HCT116 (cell line): ENCODE measurements at regions not wholly inside any gene's neighbourhood (a gene's known extent, or its start where the extent isn't known, plus 50 kb on each side); places are given as distances from the start of the nearest gene placed in this dataset.

Experiments used
- ATAC-seq: fragments of 200-7000 bp; cut with Tn5 transposase; 2 replicates; pipeline ENCODE4 v1.9.1; 2020; ENCODE audit warnings: mild to moderate bottlenecking, moderate library complexity
- BruUV-seq: library from RNA; stranded (reverse); fragments of 400-500 nt; replicated peaks from 2 replicates; lab custom pipeline; 2021; lab: Mats Ljungman, UMichigan
- CTCF ChIA-PET: fragments of 300-600 bp; sonication (Branson Sonifier 250); formaldehyde crosslinking; loops from one replicate; lab custom pipeline; 2021; ENCODE audit warnings: antibody characterized with exemption; lab: Charles Lee
- POLR2A ChIA-PET: fragments of 300-600, 350-600 bp; sonication (Branson Sonifier 250); formaldehyde crosslinking; loops from one replicate; lab custom pipeline; 2021; ENCODE audit warnings: antibody characterized with exemption; lab: Charles Lee
- RAD21 ChIA-PET, 2 experiments: fragments of 300-600 bp; sonication (Branson Sonifier 250); formaldehyde crosslinking; loops; one replicate each; lab custom pipeline; 2023; ENCODE audit warnings: low total read pairs in 2 of 2; ENCODE audit not compliant: uncharacterized antibody in 2 of 2, unreplicated experiment in 2 of 2, low non-redundant PET in 1 of 2; lab: Charles Lee
- DNase-seq: peaks from one replicate; pipeline ENCODE4 v3.0.0-alpha.2; 2010; ENCODE audit warnings: low read depth, low spot score
- H2AFZ ChIP-seq: fragments of 200-600 bp; shearing (Covaris generic), sonication (generic); 2 replicates; pipeline ENCODE4 v1.6.1; 2017; ENCODE audit warnings: low read depth, mixed run types, mixed read lengths, antibody characterized with exemption, low read length; ENCODE audit not compliant: poor library complexity, severe bottlenecking
- H3K27ac ChIP-seq: 2 replicates; pipeline ENCODE4 v1.5.1; 2012; ENCODE audit warnings: low read depth, low read length
- H3K27me3 ChIP-seq: fragments of 200-600 bp; sonication (generic); 2 replicates; pipeline ENCODE4 v1.6.1; 2016; ENCODE audit warnings: mixed run types, low read length, mixed read lengths; ENCODE audit not compliant: insufficient read depth
- H3K36me3 ChIP-seq, 2 experiments: fragments of 200-500 bp in 1 of 2; fragments of 200-600 bp in 1 of 2; sonication (Bioruptor generic) in 1 of 2; sonication (generic) in 1 of 2; 2 replicates each; pipeline versions ENCODE4 v1.5.1 to v1.6.1; 2014 to 2016; ENCODE audit warnings: low read length in 2 of 2, inconsistent platforms in 1 of 2, mixed read lengths in 1 of 2, mixed run types in 1 of 2; ENCODE audit not compliant: insufficient read depth in 2 of 2, control insufficient read depth in 1 of 2
- H3K4me1 ChIP-seq, 2 experiments: fragments of 200-600 bp in 1 of 2; sonication (generic) in 1 of 2; 2 replicates each; pipeline versions ENCODE4 v1.5.1 to v1.6.1; 2012 to 2017; ENCODE audit warnings: low read length in 2 of 2, inconsistent platforms in 1 of 2, mild to moderate bottlenecking in 1 of 2, mixed read lengths in 1 of 2, mixed run types in 1 of 2, moderate library complexity in 1 of 2; ENCODE audit not compliant: insufficient read depth in 2 of 2, control insufficient read depth in 1 of 2
- H3K4me2 ChIP-seq: fragments of 200-600 bp; sonication (generic); 2 replicates; pipeline ENCODE4 v1.6.1; 2017; ENCODE audit warnings: mixed run types, low read length, mixed read lengths
- H3K4me3 ChIP-seq, 2 experiments: fragments of 200-600 bp in 1 of 2; sonication (generic) in 1 of 2; replicated peaks in 1 of 2; 2 replicates each; pipeline ENCODE4 v1.5.1; 2011 to 2016; ENCODE audit warnings: low read length in 2 of 2, control low read depth in 1 of 2, low read depth in 1 of 2, mild to moderate bottlenecking in 1 of 2, mixed read lengths in 1 of 2, mixed run types in 1 of 2
- H3K79me2 ChIP-seq: fragments of 200-600 bp; sonication (generic); 2 replicates; pipeline ENCODE4 v1.6.1; 2017; ENCODE audit warnings: mild to moderate bottlenecking, mixed run types, low read length, moderate library complexity, mixed read lengths; ENCODE audit not compliant: insufficient read depth
- H3K9ac ChIP-seq: fragments of 200-600 bp; sonication (generic); 2 replicates; pipeline ENCODE4 v1.6.1; 2016; ENCODE audit warnings: low read length, mixed read lengths
- H3K9me2 ChIP-seq: fragments of 200-600 bp; sonication (generic), shearing (Covaris generic); 2 replicates; pipeline ENCODE4 v1.6.1; 2017; ENCODE audit warnings: mixed run types, mild to moderate bottlenecking, moderate library complexity; ENCODE audit not compliant: insufficient read depth
- H3K9me3 ChIP-seq, 2 experiments: fragments of 200-500 bp in 1 of 2; fragments of 200-600 bp in 1 of 2; sonication (Bioruptor generic) in 1 of 2; sonication (generic) in 1 of 2; 2 replicates each; pipeline ENCODE4 v1.6.1; 2014 to 2017; ENCODE audit warnings: low read length in 2 of 2, mixed read lengths in 2 of 2, inconsistent platforms in 1 of 2, low read depth in 1 of 2, mild to moderate bottlenecking in 1 of 2, mixed run types in 1 of 2, moderate library complexity in 1 of 2; ENCODE audit not compliant: control insufficient read depth in 1 of 2, insufficient read depth in 1 of 2
- H4K20me1 ChIP-seq: fragments of 200-600 bp; sonication (generic), shearing (Covaris generic); 2 replicates; pipeline ENCODE4 v1.6.1; 2017; ENCODE audit warnings: mixed run types, mild to moderate bottlenecking, moderate library complexity; ENCODE audit not compliant: insufficient read depth
- ATF3 ChIP-seq: IDR thresholded peaks from 2 replicates; pipeline ENCODE4 v1.6.1; 2012
- CBX3 ChIP-seq: IDR thresholded peaks from 2 replicates; pipeline ENCODE4 v1.6.1; 2012; ENCODE audit warnings: low read depth
- CEBPB ChIP-seq: IDR thresholded peaks from 2 replicates; pipeline ENCODE4 v1.6.1; 2012; ENCODE audit warnings: low read depth
- EZH2 ChIP-seq: fragments of 200-600 bp; sonication (generic); IDR thresholded peaks from 2 replicates; pipeline ENCODE4 v1.6.1; 2017; ENCODE audit warnings: antibody characterized with exemption, mixed run types
- EZH2phosphoT487 ChIP-seq: fragments of 200-600 bp; IDR thresholded peaks from 2 replicates; pipeline ENCODE4 v1.6.1; 2018; ENCODE audit warnings: antibody characterized with exemption, borderline replicate concordance
- JUND ChIP-seq: IDR thresholded peaks from 2 replicates; pipeline ENCODE4 v1.6.1; 2012
- POLR2A ChIP-seq: IDR thresholded peaks from 2 replicates; pipeline ENCODE4 v1.7.0; 2011; ENCODE audit warnings: borderline replicate concordance; ENCODE audit not compliant: insufficient read depth, insufficient read length; ENCODE audit errors: extremely low read depth
- POLR2AphosphoS5 ChIP-seq: IDR thresholded peaks from 2 replicates; pipeline ENCODE4 v1.6.1; 2011; ENCODE audit warnings: mild to moderate bottlenecking, low read depth, low read length, moderate library complexity
- RAD21 ChIP-seq: IDR thresholded peaks from 2 replicates; pipeline ENCODE4 v1.6.1; 2012; ENCODE audit warnings: low read depth, mild to moderate bottlenecking
- SIN3A ChIP-seq: IDR thresholded peaks from 2 replicates; pipeline ENCODE4 v1.6.1; 2012; ENCODE audit warnings: low read depth
- YY1 ChIP-seq: IDR thresholded peaks from 2 replicates; pipeline ENCODE4 v1.6.1; 2011; ENCODE audit warnings: low read length, low read depth, moderate library complexity, mild to moderate bottlenecking; ENCODE audit not compliant: insufficient replicate concordance; ENCODE audit errors: extremely low read depth
- ZFX ChIP-seq: fragments of 450-650 bp; IDR thresholded peaks from 2 replicates; pipeline ENCODE4 v1.6.1; 2017
- ZNF274 ChIP-seq: fragments of 200-500 bp; sonication (Bioruptor generic); IDR thresholded peaks from 2 replicates; pipeline ENCODE4 v1.6.1; 2014; ENCODE audit warnings: mild to moderate bottlenecking, low read depth, low read length, inconsistent platforms
- intact Hi-C: fragments of 100-400 bp; cut with micrococcal nuclease; formaldehyde crosslinking; loops from 2 replicates; pipeline ENCODE4 v1.10.0; 2022
- TF ChIP-seq, protein P1 (sequence below), 3 experiments: fragments of 200-600 bp in 1 of 3; sonication (generic) in 1 of 3; IDR thresholded peaks in 2 of 3; conservative IDR thresholded peaks in 1 of 3; 2 replicates each; pipeline ENCODE4 v1.5.1; 2012 to 2017; ENCODE audit warnings: low read depth in 2 of 3, low read length in 2 of 3, antibody characterized with exemption in 1 of 3, borderline replicate concordance in 1 of 3, control low read depth in 1 of 3, mild to moderate bottlenecking in 1 of 3, mixed read lengths in 1 of 3, mixed run types in 1 of 3, moderate library complexity in 1 of 3; ENCODE audit not compliant: insufficient read depth in 1 of 3

DNA sequence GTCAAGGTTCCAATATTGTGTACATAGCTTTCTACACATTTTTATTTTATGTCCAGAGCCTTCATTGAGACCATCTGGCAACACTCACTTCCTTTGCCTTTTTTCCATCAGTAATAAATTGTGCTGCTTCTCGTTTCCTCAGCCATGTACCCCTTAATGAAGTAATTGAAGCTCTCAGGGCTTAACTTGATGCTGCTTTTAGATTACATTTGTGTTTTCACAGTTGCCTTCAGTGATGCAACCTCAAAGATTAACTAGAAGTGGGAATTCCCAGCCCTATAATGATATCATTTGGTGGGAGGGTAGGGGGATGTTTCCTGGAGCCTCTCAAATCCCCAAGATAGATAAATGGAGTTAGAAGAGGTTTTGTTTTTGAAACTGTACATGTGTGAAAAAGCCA is 80.2 kb upstream of the KRR1 start:
- ChIA-PET CTCF (no interaction called here), RAD21 (no interaction called here), POLR2A (no interaction called here)
- Histone ChIP-seq H3K4me2 (no peak overlapping the region), H3K36me3 (no peaks in the 10 kb centered on the region), H3K4me1 (peaks cover 0 to 8% of the 10 kb centered on the region in 2 experiments; a peak in 1 of 4 replicates), H3K9me3 (no peaks in the 10 kb centered on the region), H3K27ac (no peak overlapping the region), H3K9me2 (no peaks in the 10 kb centered on the region; the same call in 1 of the 2 replicates), H3K79me2 (no peaks in the 10 kb centered on the region), H2AFZ (no peak overlapping the region), H3K9ac (no peak overlapping the region), H4K20me1 (no peaks in the 10 kb centered on the region), H3K4me3 (no peak overlapping the region), H3K27me3 (no peaks in the 10 kb centered on the region)
- BruUV-seq: no TSS peak
- intact Hi-C loops: no loop called here
- TF ChIP-seq CEBPB: no peak
- no peak for TF ChIP-seq ZFX
- TF ChIP-seq EZH2phosphoT487: no peak
- TF ChIP-seq SIN3A: no peak
- TF ChIP-seq JUND: no peak
- TF ChIP-seq ZNF274: no peak
- no peak for TF ChIP-seq YY1
- no peak for TF ChIP-seq ATF3
- TF ChIP-seq, protein P1, sequence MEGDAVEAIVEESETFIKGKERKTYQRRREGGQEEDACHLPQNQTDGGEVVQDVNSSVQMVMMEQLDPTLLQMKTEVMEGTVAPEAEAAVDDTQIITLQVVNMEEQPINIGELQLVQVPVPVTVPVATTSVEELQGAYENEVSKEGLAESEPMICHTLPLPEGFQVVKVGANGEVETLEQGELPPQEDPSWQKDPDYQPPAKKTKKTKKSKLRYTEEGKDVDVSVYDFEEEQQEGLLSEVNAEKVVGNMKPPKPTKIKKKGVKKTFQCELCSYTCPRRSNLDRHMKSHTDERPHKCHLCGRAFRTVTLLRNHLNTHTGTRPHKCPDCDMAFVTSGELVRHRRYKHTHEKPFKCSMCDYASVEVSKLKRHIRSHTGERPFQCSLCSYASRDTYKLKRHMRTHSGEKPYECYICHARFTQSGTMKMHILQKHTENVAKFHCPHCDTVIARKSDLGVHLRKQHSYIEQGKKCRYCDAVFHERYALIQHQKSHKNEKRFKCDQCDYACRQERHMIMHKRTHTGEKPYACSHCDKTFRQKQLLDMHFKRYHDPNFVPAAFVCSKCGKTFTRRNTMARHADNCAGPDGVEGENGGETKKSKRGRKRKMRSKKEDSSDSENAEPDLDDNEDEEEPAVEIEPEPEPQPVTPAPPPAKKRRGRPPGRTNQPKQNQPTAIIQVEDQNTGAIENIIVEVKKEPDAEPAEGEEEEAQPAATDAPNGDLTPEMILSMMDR (IDR thresholded peaks at IDR 0.05 in 2 of 3, conservative IDR thresholded peaks at IDR 0.05 in 1 of 3; ENCODE audit: borderline replicate concordance in 1 of 3, insufficient read depth in 1 of 3, low read depth in 2 of 3, low read length in 2 of 3): no peak
- no peak for TF ChIP-seq RAD21
- TF ChIP-seq POLR2A: no peak
- no peak for TF ChIP-seq CBX3
- TF ChIP-seq POLR2AphosphoS5: no peak
- no peak for TF ChIP-seq EZH2
- DNase-seq (no peak), ATAC-seq (no peak)
